OCI-LY7 (cell line): ENCODE measurements at regions not wholly inside any gene's neighbourhood (a gene's known extent, or its start where the extent isn't known, plus 50 kb on each side); places are given as distances from the start of the nearest gene placed in this dataset.

Experiments
- EZH2phosphoT487 ChIP-seq: fragments of 200-600 bp; sonication (generic); IDR thresholded peaks from 2 replicates; pipeline ENCODE4 v1.6.1; 2018; ENCODE audit warnings: low read depth, borderline replicate concordance, mild to moderate bottlenecking, mixed run types, antibody characterized with exemption, low read length, moderate library complexity, mixed read lengths
- TF ChIP-seq, protein P1 (sequence below): fragments of 200-600 bp; sonication (generic); conservative IDR thresholded peaks from 2 replicates; pipeline ENCODE4 v1.5.1; 2014; ENCODE audit warnings: mild to moderate bottlenecking, antibody characterized with exemption, low read length, moderate library complexity, mixed read lengths

- TF ChIP-seq, protein P1, sequence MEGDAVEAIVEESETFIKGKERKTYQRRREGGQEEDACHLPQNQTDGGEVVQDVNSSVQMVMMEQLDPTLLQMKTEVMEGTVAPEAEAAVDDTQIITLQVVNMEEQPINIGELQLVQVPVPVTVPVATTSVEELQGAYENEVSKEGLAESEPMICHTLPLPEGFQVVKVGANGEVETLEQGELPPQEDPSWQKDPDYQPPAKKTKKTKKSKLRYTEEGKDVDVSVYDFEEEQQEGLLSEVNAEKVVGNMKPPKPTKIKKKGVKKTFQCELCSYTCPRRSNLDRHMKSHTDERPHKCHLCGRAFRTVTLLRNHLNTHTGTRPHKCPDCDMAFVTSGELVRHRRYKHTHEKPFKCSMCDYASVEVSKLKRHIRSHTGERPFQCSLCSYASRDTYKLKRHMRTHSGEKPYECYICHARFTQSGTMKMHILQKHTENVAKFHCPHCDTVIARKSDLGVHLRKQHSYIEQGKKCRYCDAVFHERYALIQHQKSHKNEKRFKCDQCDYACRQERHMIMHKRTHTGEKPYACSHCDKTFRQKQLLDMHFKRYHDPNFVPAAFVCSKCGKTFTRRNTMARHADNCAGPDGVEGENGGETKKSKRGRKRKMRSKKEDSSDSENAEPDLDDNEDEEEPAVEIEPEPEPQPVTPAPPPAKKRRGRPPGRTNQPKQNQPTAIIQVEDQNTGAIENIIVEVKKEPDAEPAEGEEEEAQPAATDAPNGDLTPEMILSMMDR = no peak
- no peak for TF ChIP-seq EZH2phosphoT487
These were observed 241.8 kb downstream of the ALG10 start for GRCh38 chr12:34264110-34264509.
